Stimulated activated CD4-positive, alpha-beta T cell treated with anti-CD3 and anti-CD28 coated beads, TNF-alpha, amount 100 ng/mL, for 24 hours (primary cell): ENCODE measurements at regions not wholly inside any gene's neighbourhood (a gene's known extent, or its start where the extent isn't known, plus 50 kb on each side); places are given as distances from the start of the nearest gene placed in this dataset.

Experiments used
- DNase-seq, 3 experiments: peaks; one replicate each; pipeline ENCODE4 v3.0.0-alpha.2; 2020; ENCODE audit warnings: low read depth in 3 of 3

- DNase-seq, result no peak
Measured at GRCh38 chr15:61798631-61799030, 261.6 kb downstream of the VPS13C start.

DNA sequence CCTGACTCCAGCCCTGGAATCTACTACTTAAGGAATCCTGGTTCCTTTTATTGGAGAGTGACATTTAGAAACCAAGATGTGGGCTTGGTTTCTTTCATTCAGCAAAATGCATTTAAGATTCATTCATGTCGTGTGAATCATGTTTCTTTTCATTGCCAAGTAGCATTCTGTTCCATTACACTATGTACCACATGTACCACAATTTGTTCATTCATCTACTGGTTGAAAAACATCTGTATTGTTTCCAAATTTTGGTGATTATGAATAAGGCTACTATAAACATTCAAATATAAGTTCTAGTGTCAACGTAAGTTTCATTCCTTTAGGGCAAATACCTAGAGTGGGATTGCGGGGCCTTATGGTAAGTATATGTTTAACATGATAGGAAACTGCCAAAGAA lies 264.2 kb downstream of the VPS13C start:
- no peak for DNase-seq

GRCh38 chr15:61794881-61795280 lies 265.4 kb downstream of the VPS13C start:
- no peak for DNase-seq

DNA sequence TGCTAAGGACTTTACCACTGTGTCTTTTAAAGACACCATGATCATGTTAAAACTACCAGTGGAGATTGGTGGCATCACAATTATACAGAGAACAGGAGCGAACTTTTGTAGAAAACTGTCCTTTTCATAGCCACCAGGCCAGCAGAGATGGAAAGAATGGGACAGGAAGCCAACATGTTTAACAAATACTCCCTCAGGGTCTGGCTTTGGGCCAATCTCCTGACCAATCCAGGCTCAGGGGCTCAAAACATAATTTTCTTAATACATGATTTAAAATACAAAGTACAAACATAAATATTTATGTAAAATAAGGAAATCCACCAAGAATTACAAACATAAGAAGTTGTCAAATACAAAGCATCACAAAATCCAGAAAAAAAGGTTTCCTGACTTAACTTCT lies 266.0 kb downstream of the VPS13C start:
- DNase-seq, result no peak

- DNase-seq, result no peak
Measured at GRCh38 chr15:61784734-61785133, 275.5 kb downstream of the VPS13C start.

DNA sequence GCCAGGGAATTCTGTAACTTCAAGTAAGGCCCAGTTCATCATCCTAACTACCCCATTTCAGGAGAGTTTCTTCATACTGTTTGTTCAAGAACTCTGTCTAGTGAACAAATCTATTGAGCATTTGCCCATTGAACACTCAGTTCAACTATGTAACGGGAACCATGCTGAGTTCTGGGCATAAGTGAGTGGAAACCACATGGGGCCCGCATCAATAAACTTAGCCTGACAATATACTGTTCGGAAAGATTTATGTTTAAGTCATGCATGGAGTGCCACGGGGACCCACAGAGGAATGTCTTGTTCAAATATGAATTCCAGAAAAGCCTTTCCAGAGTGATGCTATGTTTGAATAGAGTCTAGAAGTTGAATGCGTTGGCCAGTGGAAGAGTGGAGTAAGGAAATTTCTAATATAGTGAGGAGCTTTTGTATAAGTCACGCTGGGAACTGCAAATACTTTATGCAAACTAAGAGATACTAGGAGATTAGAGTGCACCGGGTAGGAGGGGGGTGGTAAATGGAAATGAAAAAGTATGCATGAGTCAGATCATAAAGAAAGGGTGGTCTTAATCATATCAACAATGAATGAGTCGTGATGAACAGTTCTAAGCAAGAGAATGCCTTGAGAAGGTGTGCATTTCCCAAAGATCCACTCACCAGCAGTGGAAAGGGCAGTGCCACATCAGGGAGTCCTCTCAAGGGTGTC lies 279.8 kb downstream of the VPS13C start:
- DNase-seq, result no peak

DNA sequence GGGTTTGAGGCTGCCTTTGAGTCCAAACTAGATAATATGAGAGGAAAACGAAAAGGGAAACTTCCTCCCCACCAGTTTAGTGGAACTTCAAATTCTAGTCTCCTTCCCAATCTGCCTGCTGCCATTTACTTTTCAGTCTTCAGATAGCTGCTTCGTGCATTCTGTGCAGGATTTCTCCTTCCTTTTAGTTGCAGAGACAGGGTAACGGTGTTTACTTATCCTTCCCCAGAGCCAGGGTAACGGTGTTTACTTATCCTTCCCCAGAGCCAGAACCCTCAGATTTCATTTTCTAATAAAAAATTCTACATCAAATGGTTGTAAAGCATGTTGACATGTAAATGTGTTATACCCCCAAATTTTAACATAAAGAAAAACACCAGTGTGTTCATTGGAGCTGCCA lies 282.6 kb downstream of the VPS13C start:
- no peak for DNase-seq

GRCh38 chr15:61769557-61769956 lies 290.7 kb downstream of the VPS13C start:
- DNase-seq, result no peak

DNA sequence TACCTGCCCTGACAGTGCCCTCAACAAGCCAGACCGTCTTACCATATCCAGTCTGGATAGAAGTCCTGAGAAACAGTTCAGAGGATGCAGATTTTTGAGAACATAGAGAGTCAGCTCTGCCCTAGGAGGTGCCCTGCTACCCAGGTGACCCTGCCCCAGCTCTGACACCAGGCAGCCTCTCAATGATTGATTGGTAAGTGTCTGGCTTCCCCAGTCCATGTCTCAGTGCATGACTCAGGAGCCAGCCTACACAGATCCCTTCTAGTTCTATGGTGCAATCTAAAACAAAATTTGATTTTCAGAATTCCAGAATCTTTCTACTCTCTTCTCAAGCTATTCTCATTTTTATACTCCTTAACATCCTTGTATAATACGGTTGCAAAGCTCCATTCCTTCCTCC lies 292.1 kb downstream of the VPS13C start:
- no peak for DNase-seq

- no peak for DNase-seq
Measured at GRCh38 chr15:61764981-61765380, 295.3 kb downstream of the VPS13C start.

- DNase-seq, result no peak
Measured at GRCh38 chr15:61764141-61764540, 296.1 kb downstream of the VPS13C start.

DNA sequence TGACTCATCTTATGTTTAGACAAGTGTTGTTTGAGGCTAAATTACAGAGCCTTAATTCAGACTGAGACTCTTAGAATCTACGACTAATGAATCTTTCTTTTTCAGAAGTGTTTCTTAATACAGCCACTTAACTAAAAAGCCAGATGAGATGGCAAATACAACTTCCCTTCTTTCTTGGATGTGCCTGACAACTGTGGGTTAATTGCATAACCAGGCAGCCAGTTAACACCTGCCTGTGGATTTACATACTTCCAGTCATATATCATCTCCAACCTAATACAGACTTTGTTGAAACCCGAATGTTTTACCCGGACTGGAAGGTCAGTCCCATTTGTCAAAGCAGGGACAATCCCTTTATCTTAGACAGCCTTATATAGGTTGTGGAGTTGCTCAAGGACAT lies 297.6 kb downstream of the VPS13C start:
- DNase-seq, result no peak

- no peak for DNase-seq
Measured at GRCh38 chr15:61759639-61760038, 300.6 kb downstream of the VPS13C start.

GRCh38 chr15:61756071-61756820 lies 304.0 kb downstream of the VPS13C start:
- DNase-seq, result no peak

GRCh38 chr15:61755467-61755866 lies 304.8 kb downstream of the VPS13C start:
- DNase-seq, result no peak

GRCh38 chr15:61753018-61753710 lies 307.1 kb downstream of the VPS13C start:
- no peak for DNase-seq

- no peak for DNase-seq
Measured at GRCh38 chr15:61752001-61752400, 308.2 kb downstream of the VPS13C start.

DNA sequence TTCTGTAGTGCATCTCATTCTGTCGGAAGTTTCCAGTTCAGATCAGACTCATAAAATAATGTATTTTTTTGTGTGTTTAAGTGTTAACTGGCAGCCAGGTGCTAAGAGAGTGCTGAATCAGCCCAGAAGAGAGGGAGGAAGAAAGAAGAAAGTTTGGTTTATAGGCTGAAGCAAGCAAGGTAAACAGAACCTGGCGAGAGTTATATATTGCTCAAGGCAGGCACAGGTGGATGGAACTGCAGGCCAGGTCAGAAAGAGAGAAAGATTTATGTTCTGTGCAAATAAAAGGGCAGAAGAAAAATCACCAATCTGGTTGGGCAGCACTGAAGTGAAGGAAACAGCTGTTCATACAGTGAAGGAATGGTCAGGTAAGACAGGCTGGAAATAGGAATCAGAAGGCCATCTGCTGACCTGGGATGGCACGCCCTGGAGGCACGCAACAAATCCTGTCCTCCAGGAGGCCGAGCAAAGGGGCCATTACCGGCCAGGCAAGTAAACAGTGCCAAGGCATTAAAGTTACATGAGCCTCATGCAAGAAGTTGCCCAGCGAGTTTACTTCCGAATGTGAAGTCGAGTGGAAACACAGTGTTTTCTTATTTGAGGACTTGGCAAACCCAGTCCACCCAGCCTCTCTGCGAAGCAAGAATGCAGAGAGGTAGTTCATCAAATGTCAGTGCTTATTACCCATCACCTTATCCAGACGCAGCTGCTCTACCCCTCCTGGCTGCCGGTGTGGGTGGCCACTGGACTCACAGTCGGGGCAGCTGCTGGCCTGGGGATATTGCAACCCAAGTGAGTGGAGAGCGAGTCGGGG lies 309.8 kb downstream of the VPS13C start:
- DNase-seq, result no peak

DNA sequence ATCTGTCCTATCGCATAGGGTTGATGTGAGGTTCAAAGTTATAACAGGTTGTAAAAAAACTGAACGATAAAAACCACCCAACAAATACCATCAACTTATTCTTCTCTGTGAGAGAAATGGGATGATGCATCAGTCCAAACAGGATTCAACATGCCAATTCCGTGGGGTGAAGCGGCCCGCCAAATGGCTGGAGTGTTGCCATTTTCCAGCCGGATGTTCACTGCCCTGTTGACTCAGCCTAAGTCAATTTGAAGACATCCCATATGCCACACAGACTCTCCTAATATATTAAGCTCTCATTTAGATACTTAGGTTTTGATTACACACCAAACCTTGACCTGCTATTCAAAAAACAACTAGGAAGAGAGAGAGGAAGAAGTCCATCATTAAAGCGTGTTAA lies 311.1 kb downstream of the VPS13C start:
- no peak for DNase-seq

DNA sequence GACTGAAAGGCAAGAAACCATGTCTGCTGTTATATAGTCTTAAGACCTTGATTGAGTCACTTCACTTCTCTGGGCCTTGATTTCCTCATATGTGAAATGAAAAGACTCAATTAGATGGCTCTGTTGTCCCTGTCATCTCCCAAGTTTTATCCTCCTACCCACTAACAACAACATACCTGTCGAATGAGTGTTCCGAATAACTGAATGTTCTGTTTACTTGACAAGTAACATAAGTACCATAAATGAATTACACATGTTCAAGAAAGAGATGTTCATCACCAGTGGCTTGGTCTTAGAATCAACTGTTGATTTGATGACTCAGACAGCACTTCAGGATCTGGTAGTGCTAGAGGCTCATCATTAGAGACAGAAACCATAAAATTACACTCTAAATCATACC lies 311.7 kb downstream of the VPS13C start:
- no peak for DNase-seq

DNA sequence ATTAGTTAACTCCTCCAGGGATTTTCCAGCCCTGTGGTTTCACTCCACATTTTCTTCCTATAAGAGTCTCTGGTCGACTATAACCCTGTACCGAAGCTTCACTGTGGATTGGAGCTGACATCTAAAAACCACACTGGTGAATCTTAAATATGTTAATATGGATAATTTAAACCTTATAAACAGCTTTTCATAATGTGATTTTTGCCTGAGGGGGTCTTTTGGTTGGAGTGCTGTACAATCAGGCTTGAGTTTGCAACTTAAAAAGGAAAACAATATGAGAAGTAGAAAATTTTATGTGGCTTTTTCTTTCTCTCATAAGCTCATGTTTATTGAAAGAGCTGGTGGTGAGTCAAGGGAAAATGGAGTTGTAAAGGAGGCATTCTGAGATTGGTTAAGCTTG lies 313.7 kb downstream of the VPS13C start:
- no peak for DNase-seq

DNA sequence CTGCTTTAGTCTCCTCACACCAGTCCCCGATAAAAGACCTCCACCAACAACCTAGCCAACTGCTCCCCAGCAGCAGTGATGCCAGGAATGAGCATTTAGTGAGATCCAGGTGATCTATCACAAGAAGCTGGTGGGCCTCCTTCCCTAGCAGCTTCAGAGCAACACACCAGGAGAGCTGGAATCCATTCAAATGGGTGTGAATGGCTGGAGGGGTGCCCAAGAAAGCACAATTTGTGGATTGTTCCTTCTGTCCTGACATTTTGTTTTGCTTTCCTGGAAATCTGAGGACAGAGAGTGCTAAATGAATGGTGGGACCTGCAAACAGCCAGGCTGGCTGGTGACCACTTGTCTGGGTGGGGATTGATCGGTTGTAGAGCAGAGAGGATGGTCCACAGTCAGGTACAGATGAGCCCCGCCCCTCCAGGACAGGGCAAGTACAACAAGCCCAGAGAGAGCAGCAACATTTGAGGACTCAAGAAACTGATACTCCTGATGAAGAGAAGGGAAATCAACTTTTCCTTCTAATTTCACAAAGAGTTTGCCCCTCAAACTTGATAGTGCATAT lies 316.8 kb downstream of the VPS13C start:
- no peak for DNase-seq
